Adrenal gland (tissue), 9 donors: ENCODE measurements at regions not wholly inside any gene's neighbourhood (a gene's known extent, or its start where the extent isn't known, plus 50 kb on each side); places are given as distances from the start of the nearest gene placed in this dataset.

ENCODE experiments used
- DNase-seq, 7 donors: peaks; one replicate each; pipeline ENCODE4 v3.0.0-alpha.2; 2019 to 2020
- H3K27ac ChIP-seq, 5 donors: fragments of 200-600 bp; sonication (generic) in 4 of 5; 1 replicate in 3 of 5; 2 replicates in 2 of 5; pipeline versions ENCODE4 v1.5.1 to v1.8.0; 2016 to 2020; ENCODE audit warnings: mild to moderate bottlenecking in 1 of 5
- H3K27me3 ChIP-seq: fragments of 200-600 bp; 2 replicates; pipeline ENCODE4 v1.8.0; 2021
- H3K36me3 ChIP-seq, 2 donors: fragments of 200-600 bp; replicated peaks in 1 of 2; 1 replicate in 1 of 2; 2 replicates in 1 of 2; pipeline versions ENCODE4 v1.5.1 to v1.8.0; 2018 to 2022
- H3K4me1 ChIP-seq, 2 donors: fragments of 200-600 bp; replicated peaks in 1 of 2; 1 replicate in 1 of 2; 2 replicates in 1 of 2; pipeline versions ENCODE4 v1.5.1 to v1.8.0; 2018 to 2021
- H3K4me3 ChIP-seq, 4 donors: fragments of 200-600 bp; sonication (generic) in 3 of 4; one replicate each; pipeline ENCODE4 v1.5.1; 2016 to 2018
- H3K9me3 ChIP-seq, 3 donors: fragments of 200-600 bp; sonication (generic) in 1 of 3; replicated peaks in 1 of 3; 1 replicate in 2 of 3; 2 replicates in 1 of 3; pipeline versions ENCODE4 v1.5.1 to v1.8.0; 2016 to 2021
- POLR2A ChIP-seq, 2 donors: fragments of 450-650 bp; IDR thresholded peaks; one replicate each; pipeline ENCODE4 v1.6.1; 2017; ENCODE audit warnings: antibody characterized with exemption in 2 of 2, mild to moderate bottlenecking in 2 of 2, moderate library complexity in 1 of 2
- WGBS, 4 donors: extraction: QIAGEN DNeasy Blood & Tissue Kit in 2 of 4; methylation state at CpG; one replicate each; pipeline versions ENCODE4 v1.1.5 to v1.1.7; 2013 to 2017; 5-methylcytosine and 5-hydroxymethylcytosine counted together
- intact Hi-C, 2 donors: fragments of 100-400 bp; cut with DNase I; formaldehyde crosslinking; loops; one replicate each; pipeline versions ENCODE4 v1.14.1 to v1.15.0; 2022 to 2023
- TF ChIP-seq, protein P1 (sequence below), 6 experiments: fragments of 450-650 bp in 4 of 6; fragments of 200-600 bp in 2 of 6; sonication (generic) in 1 of 6; IDR thresholded peaks; 1 replicate in 5 of 6; 2 replicates in 1 of 6; pipeline versions ENCODE4 v1.5.1 to v1.8.0; 2016 to 2021; ENCODE audit warnings: antibody characterized with exemption in 6 of 6, mild to moderate bottlenecking in 2 of 6, moderate library complexity in 1 of 6
- donor health status: healthy with polysubstance abuse.
- donor health status: Bipolar disorder and iron deficiency.
- donor health status: DM: yes; HTN: yes; CAD: no.
- donor health status: DM: no; HTN: no; CAD: no.
- donor health status: DM: no; HTN: no; CAD: no.

DNA sequence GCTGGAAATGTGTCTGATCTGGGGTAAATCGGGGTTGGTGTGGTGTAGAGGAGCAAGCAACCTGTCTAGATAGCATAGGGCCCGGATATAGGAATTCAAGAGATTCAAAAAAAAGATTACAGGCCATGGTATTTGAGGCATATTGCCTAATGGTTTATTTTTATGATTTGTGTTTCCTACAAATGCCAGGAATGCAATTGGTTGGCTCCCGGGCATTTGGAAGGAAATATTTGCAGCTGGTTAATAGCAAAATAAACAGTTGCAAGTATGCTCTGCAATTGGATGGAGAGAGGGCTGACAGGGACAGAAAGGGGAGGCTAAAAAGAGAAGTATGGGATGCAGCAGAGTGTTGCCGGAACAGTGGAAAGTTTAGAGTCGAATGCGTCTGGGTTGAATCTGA is 315.6 kb upstream of the ATP2B1 start:
- intact Hi-C loops = no loop called here
- 75 to 90% (median 78%) methylated on average over 6 of the region's 6 CpGs for WGBS, 4 donors
- Histone ChIP-seq H3K36me3 (no peaks in the 10 kb centered on the region), H3K27me3 (no peaks in the 10 kb centered on the region), H3K4me3 (no peak overlapping the region), H3K4me1 (no peaks in the 10 kb centered on the region), H3K27ac (no peak overlapping the region), H3K9me3 (no peaks in the 10 kb centered on the region)
- TF ChIP-seq, protein P1, sequence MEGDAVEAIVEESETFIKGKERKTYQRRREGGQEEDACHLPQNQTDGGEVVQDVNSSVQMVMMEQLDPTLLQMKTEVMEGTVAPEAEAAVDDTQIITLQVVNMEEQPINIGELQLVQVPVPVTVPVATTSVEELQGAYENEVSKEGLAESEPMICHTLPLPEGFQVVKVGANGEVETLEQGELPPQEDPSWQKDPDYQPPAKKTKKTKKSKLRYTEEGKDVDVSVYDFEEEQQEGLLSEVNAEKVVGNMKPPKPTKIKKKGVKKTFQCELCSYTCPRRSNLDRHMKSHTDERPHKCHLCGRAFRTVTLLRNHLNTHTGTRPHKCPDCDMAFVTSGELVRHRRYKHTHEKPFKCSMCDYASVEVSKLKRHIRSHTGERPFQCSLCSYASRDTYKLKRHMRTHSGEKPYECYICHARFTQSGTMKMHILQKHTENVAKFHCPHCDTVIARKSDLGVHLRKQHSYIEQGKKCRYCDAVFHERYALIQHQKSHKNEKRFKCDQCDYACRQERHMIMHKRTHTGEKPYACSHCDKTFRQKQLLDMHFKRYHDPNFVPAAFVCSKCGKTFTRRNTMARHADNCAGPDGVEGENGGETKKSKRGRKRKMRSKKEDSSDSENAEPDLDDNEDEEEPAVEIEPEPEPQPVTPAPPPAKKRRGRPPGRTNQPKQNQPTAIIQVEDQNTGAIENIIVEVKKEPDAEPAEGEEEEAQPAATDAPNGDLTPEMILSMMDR (IDR thresholded peaks at IDR 0.05) = no peak
- TF ChIP-seq POLR2A (IDR thresholded peaks at IDR 0.05) = no peak
- no peak for DNase-seq

DNA sequence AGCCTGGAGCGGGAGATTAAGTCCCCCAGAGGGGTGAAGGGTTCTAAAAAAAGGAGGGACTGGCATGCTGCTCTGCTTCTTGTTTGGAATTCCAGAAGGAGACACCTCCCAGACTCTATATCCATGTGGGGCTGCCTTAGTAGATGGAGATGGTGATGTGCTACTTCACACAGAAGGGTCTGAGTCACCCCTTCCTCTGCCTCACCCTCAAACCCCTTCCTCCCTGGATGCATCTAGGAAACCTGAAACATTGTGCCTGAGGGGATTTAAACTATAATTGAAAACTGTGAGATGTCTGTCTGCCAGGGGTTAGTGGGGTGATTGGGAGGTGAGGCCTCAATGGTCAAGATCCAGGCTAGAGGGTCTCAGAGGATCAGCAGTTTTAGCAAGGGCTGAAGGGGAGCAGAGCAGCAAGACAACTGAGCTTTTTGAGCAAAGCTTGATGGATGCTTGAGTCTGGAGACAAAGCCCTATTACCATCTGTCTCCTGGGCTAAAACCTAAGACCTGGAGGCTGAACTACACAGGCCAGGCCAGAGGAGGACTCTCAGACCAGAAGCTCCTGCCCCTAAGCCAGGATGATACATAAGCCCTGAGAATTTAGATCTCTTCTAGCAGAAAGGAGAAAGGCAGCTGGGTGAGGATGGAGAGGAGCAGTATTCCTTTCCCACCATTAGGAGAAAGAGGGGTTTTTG is 314.7 kb upstream of the ATP2B1 start:
- TF ChIP-seq, protein P1 (IDR thresholded peaks at IDR 0.05) = no peak
- no peak for TF ChIP-seq POLR2A (IDR thresholded peaks at IDR 0.05)
- Histone ChIP-seq H3K9me3 (no peaks in the 10 kb centered on the region), H3K4me1 (no peaks in the 10 kb centered on the region), H3K27me3 (no peaks in the 10 kb centered on the region), H3K27ac (no peak overlapping the region), H3K36me3 (no peaks in the 10 kb centered on the region), H3K4me3 (no peak overlapping the region)
- WGBS, 4 donors = 87 to 100% (median 94%) methylated on average over 1 of the region's 1 CpG
- intact Hi-C loops = no loop called here
- no peak for DNase-seq

- H3K4me1 ChIP-seq = no peaks in the 10 kb centered on the region
- intact Hi-C loops = no loop called here
- no peaks in the 10 kb centered on the region for H3K9me3 ChIP-seq
- DNase-seq = no peak
- WGBS, 4 donors = 66 to 87% (median 73%) methylated on average over 2 of the region's 2 CpGs
- no peaks in the 10 kb centered on the region for H3K36me3 ChIP-seq
- TF ChIP-seq POLR2A (IDR thresholded peaks at IDR 0.05) = no peak
- TF ChIP-seq, protein P1 (IDR thresholded peaks at IDR 0.05) = no peak
- no peaks in the 10 kb centered on the region for H3K27me3 ChIP-seq
- no peak overlapping the region for H3K4me3 ChIP-seq
- no peak overlapping the region for H3K27ac ChIP-seq
Observed at GRCh38 chr12:90021795-90022440, 313.3 kb upstream of the ATP2B1 start.

GRCh38 chr12:90020881-90021280 is 312.2 kb upstream of the ATP2B1 start:
- Histone ChIP-seq H3K4me3 (no peak overlapping the region), H3K4me1 (no peaks in the 10 kb centered on the region), H3K9me3 (no peaks in the 10 kb centered on the region), H3K27ac (no peak overlapping the region), H3K36me3 (no peaks in the 10 kb centered on the region), H3K27me3 (no peaks in the 10 kb centered on the region)
- 61 to 73% (median 67%) methylated on average over 6 of the region's 6 CpGs for WGBS, 4 donors
- intact Hi-C loops = no loop called here
- no peak for DNase-seq
- no peak for TF ChIP-seq POLR2A (IDR thresholded peaks at IDR 0.05)
- TF ChIP-seq, protein P1 (IDR thresholded peaks at IDR 0.05) = no peak
